ENCODE measurements at regions not wholly inside any gene's neighbourhood (a gene's known extent, or its start where the extent isn't known, plus 50 kb on each side); places are given as distances from the start of the nearest gene placed in this dataset.

DNA sequence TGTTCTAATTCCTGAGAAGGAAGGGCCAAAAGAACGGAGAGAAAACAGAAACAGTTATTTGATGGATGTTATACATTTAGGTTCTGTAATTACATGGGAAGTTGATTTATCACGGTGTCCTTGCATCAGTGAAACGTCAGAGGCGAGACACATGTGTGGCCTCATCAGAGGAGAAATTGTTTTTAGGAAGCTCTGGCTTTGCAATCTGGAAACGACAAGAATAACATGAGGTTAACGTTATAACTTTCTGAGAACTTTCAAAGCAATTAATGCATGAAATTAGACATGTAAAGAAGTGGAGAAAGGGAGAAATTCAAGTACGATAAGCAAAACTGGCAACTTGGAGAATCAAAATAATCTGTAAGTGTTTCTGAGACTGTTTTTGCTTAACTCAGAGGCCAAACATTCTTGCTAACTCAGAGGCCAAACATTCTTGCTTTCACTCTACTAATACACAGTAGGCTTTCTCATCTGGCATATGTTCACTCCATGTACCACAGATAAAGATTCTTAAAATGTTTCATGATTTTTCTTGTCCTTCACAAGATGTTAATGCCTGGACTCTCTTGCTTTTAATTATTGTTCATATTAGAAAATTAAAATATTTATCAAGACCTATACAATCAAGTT, 933.0 kb downstream of the TLE4 start:
- Histone ChIP-seq H3K36me3 (ENCODE audit: insufficient read depth, low read length) (no peaks in the 10 kb centered on the region), H3K27me3 (ENCODE audit: control insufficient read depth in 1 of 2, insufficient read depth in 2 of 2, low read length in 2 of 2) (no peaks in the 10 kb centered on the region), H3K27ac (ENCODE audit: low read depth in 1 of 2, low read length in 2 of 2) (no peak overlapping the region), H3K4me3 (ENCODE audit: low read length) (no peak overlapping the region), H3K4me1 (ENCODE audit: insufficient read depth, low read length) (no peaks in the 10 kb centered on the region), H3K9me3 (ENCODE audit: control insufficient read depth in 1 of 2, insufficient read depth in 1 of 2, low read length in 2 of 2) (no peaks in the 10 kb centered on the region)
- Mint-ChIP-seq H3K4me1 (ENCODE audit: low read depth) (no peaks in the 10 kb centered on the region), H3K36me3 (ENCODE audit: low read depth) (no peaks in the 10 kb centered on the region), H3K9me3 (peaks cover 4% of the 10 kb centered on the region), H3K4me3 (no peak overlapping the region), H3K27me3 (no peaks in the 10 kb centered on the region), H3K27ac (no peak overlapping the region)
- ChIA-PET CTCF (no interaction called here), POLR2A (no interaction called here)
- TF ChIP-seq, protein P1, sequence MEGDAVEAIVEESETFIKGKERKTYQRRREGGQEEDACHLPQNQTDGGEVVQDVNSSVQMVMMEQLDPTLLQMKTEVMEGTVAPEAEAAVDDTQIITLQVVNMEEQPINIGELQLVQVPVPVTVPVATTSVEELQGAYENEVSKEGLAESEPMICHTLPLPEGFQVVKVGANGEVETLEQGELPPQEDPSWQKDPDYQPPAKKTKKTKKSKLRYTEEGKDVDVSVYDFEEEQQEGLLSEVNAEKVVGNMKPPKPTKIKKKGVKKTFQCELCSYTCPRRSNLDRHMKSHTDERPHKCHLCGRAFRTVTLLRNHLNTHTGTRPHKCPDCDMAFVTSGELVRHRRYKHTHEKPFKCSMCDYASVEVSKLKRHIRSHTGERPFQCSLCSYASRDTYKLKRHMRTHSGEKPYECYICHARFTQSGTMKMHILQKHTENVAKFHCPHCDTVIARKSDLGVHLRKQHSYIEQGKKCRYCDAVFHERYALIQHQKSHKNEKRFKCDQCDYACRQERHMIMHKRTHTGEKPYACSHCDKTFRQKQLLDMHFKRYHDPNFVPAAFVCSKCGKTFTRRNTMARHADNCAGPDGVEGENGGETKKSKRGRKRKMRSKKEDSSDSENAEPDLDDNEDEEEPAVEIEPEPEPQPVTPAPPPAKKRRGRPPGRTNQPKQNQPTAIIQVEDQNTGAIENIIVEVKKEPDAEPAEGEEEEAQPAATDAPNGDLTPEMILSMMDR (IDR thresholded peaks at IDR 0.05): no peak
- intact Hi-C loops (cut with DNase I, micrococcal nuclease): no loop called here
- ATAC-seq (ENCODE audit: poor library complexity): no peak
- DNase-seq: no peak

DNA sequence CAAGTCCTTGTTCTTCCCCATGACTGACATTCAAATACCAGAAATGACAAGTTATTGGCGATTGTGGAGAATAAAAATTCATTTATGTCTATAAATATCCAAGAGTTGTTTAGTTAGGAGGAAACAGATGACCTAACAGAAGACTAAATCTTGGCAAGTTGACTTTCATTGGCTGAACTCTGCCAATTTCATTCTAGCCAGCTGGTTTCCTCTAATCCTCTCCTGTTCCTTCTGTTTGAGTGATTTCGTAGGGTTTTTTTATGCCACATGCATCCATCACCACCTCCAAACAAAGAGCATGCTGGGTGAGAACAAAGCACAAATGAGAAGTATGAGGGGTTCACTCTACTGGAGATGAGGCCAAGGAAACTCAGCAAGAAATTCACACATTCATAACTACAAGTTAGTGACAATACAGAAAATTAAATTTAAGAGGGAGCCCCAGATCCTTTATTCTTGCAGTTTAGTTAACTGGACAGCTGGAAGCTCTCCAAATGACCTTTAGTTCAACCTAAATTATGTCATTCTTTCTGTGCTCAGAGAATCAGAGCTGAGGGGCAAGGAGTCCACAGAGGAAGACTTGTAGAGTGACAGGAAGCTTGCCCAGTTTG, 932.0 kb downstream of the TLE4 start:
- intact Hi-C loops (cut with DNase I, micrococcal nuclease): no loop called here
- no peak overlapping the region for H3K4me3 Mint-ChIP-seq
- ATAC-seq (ENCODE audit: poor library complexity): no peak
- no peak for DNase-seq
- no peak overlapping the region for H3K27ac Mint-ChIP-seq
- CTCF ChIA-PET: no interaction called here
- TF ChIP-seq, protein P1 (IDR thresholded peaks at IDR 0.05): no peak
- no peaks in the 10 kb centered on the region for H3K27me3 Mint-ChIP-seq
- Histone ChIP-seq H3K27ac (ENCODE audit: low read depth in 1 of 2, low read length in 2 of 2) (no peak overlapping the region), H3K4me3 (ENCODE audit: low read length) (no peak overlapping the region), H3K4me1 (ENCODE audit: insufficient read depth, low read length) (no peaks in the 10 kb centered on the region), H3K9me3 (ENCODE audit: control insufficient read depth in 1 of 2, insufficient read depth in 1 of 2, low read length in 2 of 2) (no peaks in the 10 kb centered on the region), H3K27me3 (ENCODE audit: control insufficient read depth in 1 of 2, insufficient read depth in 2 of 2, low read length in 2 of 2) (no peaks in the 10 kb centered on the region), H3K36me3 (ENCODE audit: insufficient read depth, low read length) (no peaks in the 10 kb centered on the region)
- no peaks in the 10 kb centered on the region for H3K36me3 Mint-ChIP-seq (ENCODE audit: low read depth)
- POLR2A ChIA-PET: no interaction called here
- H3K4me1 Mint-ChIP-seq (ENCODE audit: low read depth): no peaks in the 10 kb centered on the region
- peaks cover 4% of the 10 kb centered on the region for H3K9me3 Mint-ChIP-seq

DNA sequence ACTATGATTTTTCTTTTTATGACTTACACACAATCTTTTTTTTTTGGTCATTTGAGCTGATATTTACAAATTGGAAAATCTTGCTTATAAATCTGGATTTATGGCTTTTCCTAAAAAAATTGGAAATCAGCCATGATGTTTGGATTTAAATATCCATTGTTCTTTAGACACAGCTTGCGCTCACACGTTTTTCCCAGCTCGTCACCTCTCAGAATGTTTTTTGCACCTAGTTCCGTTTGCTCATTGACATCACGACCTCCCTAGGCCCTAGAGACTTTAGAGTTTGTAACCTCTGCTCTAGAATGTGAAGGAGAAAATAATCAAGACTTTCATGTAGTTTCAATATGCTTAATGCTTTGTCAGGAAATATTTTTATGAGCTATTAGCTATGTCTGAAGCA, 930.5 kb downstream of the TLE4 start:
- no peak for ATAC-seq (ENCODE audit: poor library complexity)
- H3K27me3 ChIP-seq (ENCODE audit: control insufficient read depth in 1 of 2, insufficient read depth in 2 of 2, low read length in 2 of 2): no peaks in the 10 kb centered on the region
- no peaks in the 10 kb centered on the region for H3K4me1 ChIP-seq (ENCODE audit: insufficient read depth, low read length)
- DNase-seq: no peak
- no peaks in the 10 kb centered on the region for H3K9me3 ChIP-seq (ENCODE audit: control insufficient read depth in 1 of 2, insufficient read depth in 1 of 2, low read length in 2 of 2)
- Mint-ChIP-seq H3K4me3 (no peak overlapping the region), H3K4me1 (ENCODE audit: low read depth) (no peaks in the 10 kb centered on the region), H3K36me3 (ENCODE audit: low read depth) (no peaks in the 10 kb centered on the region), H3K9me3 (peaks cover 4% of the 10 kb centered on the region), H3K27ac (no peak overlapping the region), H3K27me3 (no peaks in the 10 kb centered on the region)
- no peak overlapping the region for H3K27ac ChIP-seq (ENCODE audit: low read depth in 1 of 2, low read length in 2 of 2)
- TF ChIP-seq, protein P1 (IDR thresholded peaks at IDR 0.05): no peak
- no peak overlapping the region for H3K4me3 ChIP-seq (ENCODE audit: low read length)
- H3K36me3 ChIP-seq (ENCODE audit: insufficient read depth, low read length): no peaks in the 10 kb centered on the region
- intact Hi-C loops (cut with DNase I, micrococcal nuclease): no loop called here
- CTCF ChIA-PET: no interaction called here
- POLR2A ChIA-PET: no interaction called here

All from CD4-positive, alpha-beta T cell (primary cell).